Dermis microvascular lymphatic vessel endothelial cell (primary cell): ENCODE measurements at regions not wholly inside any gene's neighbourhood (a gene's known extent, or its start where the extent isn't known, plus 50 kb on each side); places are given as distances from the start of the nearest gene placed in this dataset.
"Not testable (repeated sequence)": the region's sequence is repeated elsewhere in the genome, so short reads cannot be mapped to it uniquely, and the experiment has no call there.

Experiments used
- DNase-seq, 2 donors: peaks; one replicate each; pipeline versions ENCODE4 v3.0.0 to v3.0.0-alpha.2; 2010; ENCODE audit warnings: low read depth in 2 of 2

- DNase-seq = no peak
Observed at GRCh38 chr6:50961611-50962010, 142.9 kb downstream of the TFAP2B start.

- no peak for DNase-seq
Observed at GRCh38 chr6:50962213-50962759, 143.6 kb downstream of the TFAP2B start.

- DNase-seq = no peak
Observed at GRCh38 chr6:50963952-50964351, 145.3 kb downstream of the TFAP2B start.

- DNase-seq = no peak
Observed at GRCh38 chr6:50965495-50965894, 146.8 kb downstream of the TFAP2B start.

- DNase-seq = no peak
Observed at GRCh38 chr6:50966532-50966931, 147.9 kb downstream of the TFAP2B start.

GRCh38 chr6:50966986-50967385 is 148.3 kb downstream of the TFAP2B start:
- DNase-seq = no peak

- not testable (repeated sequence) for DNase-seq
Observed at GRCh38 chr6:50968246-50968645, 149.6 kb downstream of the TFAP2B start.

- DNase-seq = no peak
Observed at GRCh38 chr6:50970908-50971307, 152.2 kb downstream of the TFAP2B start.

GRCh38 chr6:50973464-50973863 is 154.8 kb downstream of the TFAP2B start:
- DNase-seq = no peak

- DNase-seq = no peak
Observed at GRCh38 chr6:50974319-50974718, 155.6 kb downstream of the TFAP2B start.

GRCh38 chr6:50975216-50975615 is 156.5 kb downstream of the TFAP2B start:
- no peak for DNase-seq

- no peak for DNase-seq
Observed at GRCh38 chr6:50976907-50977306, 158.2 kb downstream of the TFAP2B start.

- DNase-seq = no peak
Observed at GRCh38 chr6:50977796-50978195, 159.1 kb downstream of the TFAP2B start.

GRCh38 chr6:50978380-50979170 is 159.9 kb downstream of the TFAP2B start:
- DNase-seq = no peak

- DNase-seq = no peak
Observed at GRCh38 chr6:50979171-50979525, 160.5 kb downstream of the TFAP2B start.

- no peak for DNase-seq
Observed at GRCh38 chr6:50984135-50984534, 165.5 kb downstream of the TFAP2B start.

- DNase-seq = no peak
Observed at GRCh38 chr6:50986319-50986718, 167.6 kb downstream of the TFAP2B start.

- DNase-seq = no peak
Observed at GRCh38 chr6:50989123-50989522, 170.5 kb downstream of the TFAP2B start.

- DNase-seq = no peak
Observed at GRCh38 chr6:50990750-50991446, 172.2 kb downstream of the TFAP2B start.

- DNase-seq = no peak
Observed at GRCh38 chr6:50992232-50992631, 173.6 kb downstream of the TFAP2B start.

GRCh38 chr6:50992704-50993625 is 174.3 kb downstream of the TFAP2B start:
- DNase-seq = no peak
